ENCODE measurements at regions not wholly inside any gene's neighbourhood (a gene's known extent, or its start where the extent isn't known, plus 50 kb on each side); places are given as distances from the start of the nearest gene placed in this dataset.

- intact Hi-C loops (cut with DNase I) = no loop called here
- Histone ChIP-seq H3K27me3 (no peaks in the 10 kb centered on the region), H3K9me3 (no peaks in the 10 kb centered on the region), H3K36me3 (no peaks in the 10 kb centered on the region), H3K4me3 (no peak overlapping the region), H3K27ac (no peak overlapping the region), H3K4me1 (no peaks in the 10 kb centered on the region)
- TF ChIP-seq POLR2A (IDR thresholded peaks at IDR 0.05) (no peak), POLR2AphosphoS5 (IDR thresholded peaks at IDR 0.05; ENCODE audit: insufficient read depth in 1 of 2, low read depth in 1 of 2) (no peak)
- TF ChIP-seq, protein P1, sequence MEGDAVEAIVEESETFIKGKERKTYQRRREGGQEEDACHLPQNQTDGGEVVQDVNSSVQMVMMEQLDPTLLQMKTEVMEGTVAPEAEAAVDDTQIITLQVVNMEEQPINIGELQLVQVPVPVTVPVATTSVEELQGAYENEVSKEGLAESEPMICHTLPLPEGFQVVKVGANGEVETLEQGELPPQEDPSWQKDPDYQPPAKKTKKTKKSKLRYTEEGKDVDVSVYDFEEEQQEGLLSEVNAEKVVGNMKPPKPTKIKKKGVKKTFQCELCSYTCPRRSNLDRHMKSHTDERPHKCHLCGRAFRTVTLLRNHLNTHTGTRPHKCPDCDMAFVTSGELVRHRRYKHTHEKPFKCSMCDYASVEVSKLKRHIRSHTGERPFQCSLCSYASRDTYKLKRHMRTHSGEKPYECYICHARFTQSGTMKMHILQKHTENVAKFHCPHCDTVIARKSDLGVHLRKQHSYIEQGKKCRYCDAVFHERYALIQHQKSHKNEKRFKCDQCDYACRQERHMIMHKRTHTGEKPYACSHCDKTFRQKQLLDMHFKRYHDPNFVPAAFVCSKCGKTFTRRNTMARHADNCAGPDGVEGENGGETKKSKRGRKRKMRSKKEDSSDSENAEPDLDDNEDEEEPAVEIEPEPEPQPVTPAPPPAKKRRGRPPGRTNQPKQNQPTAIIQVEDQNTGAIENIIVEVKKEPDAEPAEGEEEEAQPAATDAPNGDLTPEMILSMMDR (IDR thresholded peaks at IDR 0.05) = no peak
- DNase-seq (ENCODE audit: extremely low spot score in 2 of 2) = no peak
Measured at GRCh38 chr5:29794141-29794787, 1399.2 kb upstream of the CDH6 start.

- Histone ChIP-seq H3K4me1 (no peaks in the 10 kb centered on the region), H3K9me3 (no peaks in the 10 kb centered on the region), H3K27me3 (no peaks in the 10 kb centered on the region), H3K27ac (no peak overlapping the region), H3K4me3 (no peak overlapping the region), H3K36me3 (no peaks in the 10 kb centered on the region)
- DNase-seq (ENCODE audit: extremely low spot score in 2 of 2) = no peak
- intact Hi-C loops (cut with DNase I) = no loop called here
- no peak for TF ChIP-seq POLR2A (IDR thresholded peaks at IDR 0.05)
- TF ChIP-seq, protein P1 (IDR thresholded peaks at IDR 0.05) = no peak
- no peak for TF ChIP-seq POLR2AphosphoS5 (IDR thresholded peaks at IDR 0.05; ENCODE audit: insufficient read depth in 1 of 2, low read depth in 1 of 2)
Measured at GRCh38 chr5:29790281-29790680, 1403.2 kb upstream of the CDH6 start.

DNA sequence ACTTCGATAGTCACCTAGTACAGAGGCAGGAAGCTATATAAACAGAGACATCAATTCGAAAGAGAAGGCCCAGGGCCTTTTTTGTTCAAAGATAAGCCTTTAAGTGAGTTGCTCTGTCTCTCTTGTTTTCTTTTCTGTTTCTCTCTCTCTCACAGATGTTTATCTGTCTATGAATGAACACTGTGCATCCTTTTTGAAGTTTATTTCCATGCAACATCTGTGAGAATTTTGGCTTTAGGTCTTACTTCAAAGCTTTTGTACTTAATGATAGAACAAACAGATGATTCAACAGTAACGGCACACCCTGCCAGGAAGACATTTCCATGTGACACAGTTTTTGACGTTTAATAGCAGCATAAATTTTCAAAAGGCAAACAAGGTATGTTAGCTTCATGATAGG lies 1413.1 kb upstream of the CDH6 start:
- DNase-seq (ENCODE audit: extremely low spot score in 2 of 2) = no peak
- intact Hi-C loops (cut with DNase I) = loop anchor here (10.0 kb wide), 1 partner anchor 54 kb away; no protein-coding TSS in a partner anchor
- Histone ChIP-seq H3K36me3 (no peaks in the 10 kb centered on the region), H3K27me3 (no peaks in the 10 kb centered on the region), H3K27ac (no peak overlapping the region), H3K4me1 (no peaks in the 10 kb centered on the region), H3K4me3 (no peak overlapping the region), H3K9me3 (no peaks in the 10 kb centered on the region)
- TF ChIP-seq POLR2AphosphoS5 (IDR thresholded peaks at IDR 0.05; ENCODE audit: insufficient read depth in 1 of 2, low read depth in 1 of 2) (no peak), POLR2A (IDR thresholded peaks at IDR 0.05) (no peak)
- TF ChIP-seq, protein P1 (IDR thresholded peaks at IDR 0.05) = no peak

DNA sequence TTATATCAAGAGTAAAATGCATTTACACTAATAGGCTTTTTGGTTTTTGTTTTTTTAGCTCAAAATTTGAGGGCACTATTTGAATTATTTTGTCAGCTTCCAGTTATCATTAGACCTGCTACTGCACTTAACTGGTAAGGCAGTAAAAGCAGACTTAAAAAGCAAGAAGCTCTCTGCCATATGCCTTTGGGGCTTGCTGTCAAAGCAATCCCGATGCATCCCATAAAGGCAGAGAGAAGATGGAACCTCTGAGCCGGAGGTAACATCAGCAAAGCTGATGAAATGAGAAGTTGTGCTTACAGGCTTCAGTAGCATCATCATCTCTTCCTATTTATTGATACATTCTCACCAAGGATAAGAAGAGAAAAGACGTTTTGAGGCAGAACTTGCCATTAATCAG lies 1414.3 kb upstream of the CDH6 start:
- TF ChIP-seq, protein P1 (IDR thresholded peaks at IDR 0.05) = no peak
- TF ChIP-seq POLR2A (IDR thresholded peaks at IDR 0.05) (no peak), POLR2AphosphoS5 (IDR thresholded peaks at IDR 0.05; ENCODE audit: insufficient read depth in 1 of 2, low read depth in 1 of 2) (no peak)
- no peak for DNase-seq (ENCODE audit: extremely low spot score in 2 of 2)
- H3K4me3 ChIP-seq = no peak overlapping the region
- intact Hi-C loops (cut with DNase I) = no loop called here
- no peaks in the 10 kb centered on the region for H3K9me3 ChIP-seq
- no peak overlapping the region for H3K27ac ChIP-seq
- H3K27me3 ChIP-seq = no peaks in the 10 kb centered on the region
- H3K36me3 ChIP-seq = no peaks in the 10 kb centered on the region
- no peaks in the 10 kb centered on the region for H3K4me1 ChIP-seq

DNA sequence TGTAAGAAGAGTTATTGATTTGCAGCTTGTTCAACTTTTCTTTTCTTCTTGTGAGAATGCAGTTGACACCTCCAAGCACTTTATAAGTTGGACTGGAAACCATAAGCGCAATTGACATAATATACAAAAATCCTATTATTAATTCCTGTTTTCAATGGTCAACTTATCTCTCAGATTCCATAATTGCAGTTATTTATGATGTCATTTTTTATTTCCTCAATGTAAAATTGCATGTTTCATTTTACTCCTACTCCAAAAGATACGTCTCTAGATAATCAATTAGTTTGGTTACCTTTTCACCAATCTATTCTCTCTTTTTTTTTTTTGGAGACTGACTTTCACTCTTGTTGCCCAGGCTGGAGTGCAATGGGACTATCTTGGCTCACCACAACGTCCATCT lies 1416.1 kb upstream of the CDH6 start:
- TF ChIP-seq, protein P1 (IDR thresholded peaks at IDR 0.05) = no peak
- no peak overlapping the region for H3K27ac ChIP-seq
- no peak overlapping the region for H3K4me3 ChIP-seq
- H3K27me3 ChIP-seq = no peaks in the 10 kb centered on the region
- H3K4me1 ChIP-seq = no peaks in the 10 kb centered on the region
- DNase-seq (ENCODE audit: extremely low spot score in 2 of 2) = no peak
- H3K36me3 ChIP-seq = no peaks in the 10 kb centered on the region
- H3K9me3 ChIP-seq = no peaks in the 10 kb centered on the region
- intact Hi-C loops (cut with DNase I) = no loop called here
